ENCODE measurements at regions not wholly inside any gene's neighbourhood (a gene's known extent, or its start where the extent isn't known, plus 50 kb on each side); places are given as distances from the start of the nearest gene placed in this dataset.
"Not testable (repeated sequence)": the region's sequence is repeated elsewhere in the genome, so short reads cannot be mapped to it uniquely, and the experiment has no call there.

DNA sequence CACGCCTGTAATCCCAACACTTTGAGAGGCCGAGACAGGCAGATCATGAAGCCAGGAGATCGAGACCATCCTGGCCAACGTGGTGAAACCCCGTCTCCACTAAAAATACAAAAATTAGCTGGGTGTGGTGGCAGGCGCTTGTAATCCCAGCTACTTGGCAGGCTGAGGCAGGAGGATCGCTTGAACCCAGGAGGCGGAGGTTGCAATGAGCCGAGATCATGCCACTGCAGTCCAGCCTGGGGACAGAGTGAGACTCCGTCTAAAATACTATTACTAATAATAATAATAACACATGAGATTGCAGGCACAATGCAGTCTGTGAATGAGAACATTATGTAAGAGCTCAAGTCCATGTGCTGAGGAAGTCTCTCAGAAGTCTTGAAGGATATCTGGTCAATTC lies 1684.4 kb downstream of the SPATA31A7 start:
- not testable (repeated sequence) for TF ChIP-seq POLR2A (IDR thresholded peaks at IDR 0.05; ENCODE audit: control extremely low read depth in 1 of 2, low read depth in 2 of 2, low read length in 2 of 2); EZH2 (IDR thresholded peaks at IDR 0.05; ENCODE audit: low read depth, low read length, severe bottlenecking); TAF1 (IDR thresholded peaks at IDR 0.05; ENCODE audit: low read depth, low read length); SIX5 (IDR thresholded peaks at IDR 0.05; ENCODE audit: low read depth, low read length); CEBPB (IDR thresholded peaks at IDR 0.05; ENCODE audit: low read depth, low read length); HDAC2 (IDR thresholded peaks at IDR 0.05; ENCODE audit: borderline replicate concordance in 1 of 2, low read depth in 2 of 2, low read length in 2 of 2); USF2 (IDR thresholded peaks at IDR 0.05; ENCODE audit: low read length); BRCA1 (IDR thresholded peaks at IDR 0.05; ENCODE audit: low read depth, low read length); PHF8 (conservative IDR thresholded peaks at IDR 0.05; ENCODE audit: low read depth, low read length); TCF12 (IDR thresholded peaks at IDR 0.05; ENCODE audit: low read depth, low read length); CHD2 (IDR thresholded peaks at IDR 0.05; ENCODE audit: low read length)
- TF ChIP-seq, protein P1, sequence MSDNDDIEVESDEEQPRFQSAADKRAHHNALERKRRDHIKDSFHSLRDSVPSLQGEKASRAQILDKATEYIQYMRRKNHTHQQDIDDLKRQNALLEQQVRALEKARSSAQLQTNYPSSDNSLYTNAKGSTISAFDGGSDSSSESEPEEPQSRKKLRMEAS (IDR thresholded peaks at IDR 0.05) = not testable (repeated sequence)
